ENCODE measurements at regions not wholly inside any gene's neighbourhood (a gene's known extent, or its start where the extent isn't known, plus 50 kb on each side); places are given as distances from the start of the nearest gene placed in this dataset.

DNA sequence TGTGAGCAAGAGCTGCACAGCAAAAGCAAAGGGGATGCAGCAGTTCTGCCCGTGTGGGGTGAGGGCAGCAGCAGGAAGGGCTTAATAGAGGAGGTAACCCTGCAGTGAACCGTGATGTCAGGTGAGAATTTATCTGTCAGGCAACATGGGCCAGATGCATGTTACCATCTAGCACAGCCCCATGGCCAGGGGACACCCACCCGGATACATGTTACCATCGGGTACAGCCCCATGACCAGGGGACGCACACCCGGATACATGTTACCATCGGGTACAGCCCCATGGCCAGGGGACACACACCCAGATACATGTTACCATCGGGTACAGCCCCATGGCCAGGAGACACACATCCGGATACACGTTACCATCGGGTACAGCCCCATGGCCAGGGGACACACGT lies 99.4 kb downstream of the RBFOX3 start (continued):
- TF ChIP-seq MAFF (IDR thresholded peaks at IDR 0.05; ENCODE audit: low read depth, low read length), result no peak

DNA sequence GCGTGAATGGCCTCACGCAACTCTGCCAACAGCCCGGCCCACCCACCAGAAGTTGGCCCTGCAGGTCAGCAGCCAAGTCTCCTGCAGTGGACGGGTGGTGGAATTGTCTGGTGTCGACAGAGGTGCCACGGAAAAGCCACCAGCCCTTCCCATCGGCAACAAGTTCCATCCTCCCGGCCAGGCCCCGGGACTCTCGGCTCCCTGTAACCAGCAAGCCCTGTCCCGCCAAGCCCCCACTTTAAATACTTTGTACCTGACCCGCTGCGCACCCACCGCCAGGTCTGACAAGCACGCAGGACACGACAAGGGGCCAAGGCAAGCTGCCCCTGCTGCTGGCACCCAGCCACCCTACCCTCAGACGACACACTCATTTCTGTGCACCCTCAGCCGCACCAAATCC lies 100.8 kb downstream of the RBFOX3 start:
- TF ChIP-seq, protein P1, sequence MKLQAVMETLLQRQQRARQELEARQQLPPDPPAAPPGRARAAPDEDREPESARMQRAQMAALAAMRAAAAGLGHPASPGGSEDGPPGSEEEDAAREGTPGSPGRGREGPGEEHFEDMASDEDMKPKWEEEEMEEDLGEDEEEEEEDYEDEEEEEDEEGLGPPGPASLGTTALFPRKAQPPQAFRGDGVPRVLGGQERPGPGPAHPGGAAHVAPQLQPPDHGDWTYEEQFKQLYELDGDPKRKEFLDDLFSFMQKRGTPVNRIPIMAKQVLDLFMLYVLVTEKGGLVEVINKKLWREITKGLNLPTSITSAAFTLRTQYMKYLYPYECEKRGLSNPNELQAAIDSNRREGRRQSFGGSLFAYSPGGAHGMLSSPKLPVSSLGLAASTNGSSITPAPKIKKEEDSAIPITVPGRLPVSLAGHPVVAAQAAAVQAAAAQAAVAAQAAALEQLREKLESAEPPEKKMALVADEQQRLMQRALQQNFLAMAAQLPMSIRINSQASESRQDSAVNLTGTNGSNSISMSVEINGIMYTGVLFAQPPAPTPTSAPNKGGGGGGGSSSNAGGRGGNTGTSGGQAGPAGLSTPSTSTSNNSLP (IDR thresholded peaks at IDR 0.05; ENCODE audit: low read depth, low read length), result no peak
- TF ChIP-seq ZEB1 (IDR thresholded peaks at IDR 0.05; ENCODE audit: insufficient replicate concordance, low read depth), result no peak
- TF ChIP-seq, protein P2, sequence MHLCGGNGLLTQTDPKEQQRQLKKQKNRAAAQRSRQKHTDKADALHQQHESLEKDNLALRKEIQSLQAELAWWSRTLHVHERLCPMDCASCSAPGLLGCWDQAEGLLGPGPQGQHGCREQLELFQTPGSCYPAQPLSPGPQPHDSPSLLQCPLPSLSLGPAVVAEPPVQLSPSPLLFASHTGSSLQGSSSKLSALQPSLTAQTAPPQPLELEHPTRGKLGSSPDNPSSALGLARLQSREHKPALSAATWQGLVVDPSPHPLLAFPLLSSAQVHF (CRISPR knock-in tag; IDR thresholded peaks at IDR 0.05), result no peak
- TF ChIP-seq TCF12 (IDR thresholded peaks at IDR 0.05), result no peak
- TF ChIP-seq TCF12 (CRISPR knock-in tag; IDR thresholded peaks at IDR 0.05), result no peak
- TF ChIP-seq ZIK1 (CRISPR knock-in tag; IDR thresholded peaks at IDR 0.05; ENCODE audit: borderline replicate concordance, low read depth), result no peak
- intact Hi-C loops (cut with micrococcal nuclease; ENCODE audit: unreplicated experiment), result no loop called here
- H3K79me2 ChIP-seq (ENCODE audit: insufficient read depth, low read length), result no peaks in the 10 kb centered on the region
- H3K4me3 ChIP-seq (replicated peaks in 1 of 3; ENCODE audit: insufficient read depth in 1 of 3, low read depth in 2 of 3, low read length in 3 of 3), result no peak overlapping the region
- peaks cover 17 to 78% of the 10 kb centered on the region in 2 experiments for H3K27me3 ChIP-seq (ENCODE audit: control insufficient read depth in 1 of 2, insufficient read depth in 2 of 2, low read length in 2 of 2)
- H4K20me1 ChIP-seq (ENCODE audit: insufficient read depth, low read length), result no peaks in the 10 kb centered on the region
- DNase-seq (ENCODE audit: low spot score) (no peak), FAIRE-seq (no peak), ATAC-seq (no peak)
- H3K4me2 ChIP-seq (ENCODE audit: low read depth, low read length), result no peak overlapping the region
- H3K4me1 ChIP-seq (ENCODE audit: insufficient read depth, low read length), result no peaks in the 10 kb centered on the region
- H3K9ac ChIP-seq (ENCODE audit: insufficient read depth, low read depth, low read length), result no peak overlapping the region
- 14% methylated on average over 12 of the region's 18 CpGs for WGBS (ENCODE audit: low lambda C conversion rate)
- H3K36me3 ChIP-seq (replicated peaks in 1 of 2; ENCODE audit: control insufficient read depth in 1 of 2, insufficient read depth in 2 of 2, low read length in 2 of 2), result no peaks in the 10 kb centered on the region
- H2AFZ ChIP-seq (ENCODE audit: low read length), result no peak overlapping the region
- BruUV-seq (replicated peaks), result no TSS peak
- ChIA-PET CTCF (ENCODE audit: low intra/inter-chr PET ratio, low total read pairs) (no interaction called here), POLR2A (no interaction called here)
- no peak overlapping the region for H3K27ac ChIP-seq (ENCODE audit: extremely low read length, insufficient read depth, low read length)
- H3K9me3 ChIP-seq (ENCODE audit: low read length), result peaks cover 8% of the 10 kb centered on the region; the same call in 1 of the 2 replicates
- in situ Hi-C loops (cut with HindIII; ENCODE audit: extremely low pct_ligation_motif_present, low pct_unique_long_range_greater_than_20kb), result no loop called here

All from HepG2 (cell line).